NCI-H1048 (cell line): ENCODE measurements at regions not wholly inside any gene's neighbourhood (a gene's known extent, or its start where the extent isn't known, plus 50 kb on each side); places are given as distances from the start of the nearest gene placed in this dataset.

ENCODE experiments used
- DNase-seq: peaks from one replicate; lab custom pipeline; 2025; lab: John Stamatoyannopoulos, UW

- no peak for DNase-seq
These were observed 55.1 kb downstream of the PJA1 start for GRCh38 chrX:69110116-69110530.

GRCh38 chrX:69109706-69110105 is 55.5 kb downstream of the PJA1 start:
- no peak for DNase-seq

GRCh38 chrX:69109036-69109663 is 56.1 kb downstream of the PJA1 start:
- no peak for DNase-seq

- DNase-seq, result no peak
These were observed 57.4 kb downstream of the PJA1 start for GRCh38 chrX:69107747-69108401.

GRCh38 chrX:69107231-69107739 is 58.0 kb downstream of the PJA1 start:
- no peak for DNase-seq

GRCh38 chrX:69104756-69105434 is 60.4 kb downstream of the PJA1 start:
- DNase-seq, result no peak

- DNase-seq, result no peak
These were observed 61.7 kb downstream of the PJA1 start for GRCh38 chrX:69103539-69103938.

GRCh38 chrX:69102612-69103194 is 62.5 kb downstream of the PJA1 start:
- DNase-seq, result no peak

GRCh38 chrX:69101683-69102251 is 63.5 kb downstream of the PJA1 start:
- no peak for DNase-seq

- DNase-seq, result no peak
These were observed 64.8 kb downstream of the PJA1 start for GRCh38 chrX:69100478-69100877.

GRCh38 chrX:69097451-69098236 is 67.6 kb downstream of the PJA1 start:
- no peak for DNase-seq

- DNase-seq, result no peak
These were observed 68.3 kb downstream of the PJA1 start for GRCh38 chrX:69096963-69097362.

- no peak for DNase-seq
These were observed 70.1 kb downstream of the PJA1 start for GRCh38 chrX:69094977-69095669.

GRCh38 chrX:69093960-69094871 is 71.0 kb downstream of the PJA1 start:
- DNase-seq, result peak; percentile 7

GRCh38 chrX:69090022-69090421 is 75.2 kb downstream of the PJA1 start:
- no peak for DNase-seq

GRCh38 chrX:69089203-69089602 is 76.0 kb downstream of the PJA1 start:
- no peak for DNase-seq

- no peak for DNase-seq
These were observed 76.9 kb downstream of the PJA1 start for GRCh38 chrX:69088171-69088938.

- DNase-seq, result no peak
These were observed 79.4 kb downstream of the PJA1 start for GRCh38 chrX:69085826-69086225.

- DNase-seq, result no peak
These were observed 80.1 kb downstream of the PJA1 start for GRCh38 chrX:69085151-69085550.
